GDM1 (cell line): ENCODE measurements at regions not wholly inside any gene's neighbourhood (a gene's known extent, or its start where the extent isn't known, plus 50 kb on each side); places are given as distances from the start of the nearest gene placed in this dataset.
"Not testable (repeated sequence)": the region's sequence is repeated elsewhere in the genome, so short reads cannot be mapped to it uniquely, and the experiment has no call there.

Experiments
- DNase-seq: peaks from one replicate; lab custom pipeline; 2025; lab: John Stamatoyannopoulos, UW

- no peak for DNase-seq
Observed at GRCh38 chr6:85192596-85192995, 257.3 kb upstream of the NT5E start.

DNA sequence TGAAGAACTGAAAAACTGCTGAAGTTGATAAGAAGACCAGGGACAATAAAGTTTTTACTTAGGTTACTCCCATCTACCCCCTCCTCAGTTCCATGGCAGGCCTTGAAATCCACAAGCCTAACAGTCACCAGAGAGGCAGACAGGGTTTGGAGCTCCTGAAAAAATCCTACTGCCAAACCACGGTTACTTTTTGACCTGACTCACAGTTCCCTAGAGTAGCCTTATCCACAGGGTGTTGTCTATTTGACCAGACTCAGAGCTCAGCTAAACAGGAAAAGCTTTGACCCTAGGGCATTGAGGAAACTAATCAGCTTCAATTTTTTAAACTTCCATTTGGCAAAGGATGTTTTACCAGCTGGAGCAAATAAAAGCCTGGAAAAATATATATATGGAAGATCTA, 257.7 kb upstream of the NT5E start:
- DNase-seq: no peak

- no peak for DNase-seq
Observed at GRCh38 chr6:85191656-85192055, 258.2 kb upstream of the NT5E start.

DNA sequence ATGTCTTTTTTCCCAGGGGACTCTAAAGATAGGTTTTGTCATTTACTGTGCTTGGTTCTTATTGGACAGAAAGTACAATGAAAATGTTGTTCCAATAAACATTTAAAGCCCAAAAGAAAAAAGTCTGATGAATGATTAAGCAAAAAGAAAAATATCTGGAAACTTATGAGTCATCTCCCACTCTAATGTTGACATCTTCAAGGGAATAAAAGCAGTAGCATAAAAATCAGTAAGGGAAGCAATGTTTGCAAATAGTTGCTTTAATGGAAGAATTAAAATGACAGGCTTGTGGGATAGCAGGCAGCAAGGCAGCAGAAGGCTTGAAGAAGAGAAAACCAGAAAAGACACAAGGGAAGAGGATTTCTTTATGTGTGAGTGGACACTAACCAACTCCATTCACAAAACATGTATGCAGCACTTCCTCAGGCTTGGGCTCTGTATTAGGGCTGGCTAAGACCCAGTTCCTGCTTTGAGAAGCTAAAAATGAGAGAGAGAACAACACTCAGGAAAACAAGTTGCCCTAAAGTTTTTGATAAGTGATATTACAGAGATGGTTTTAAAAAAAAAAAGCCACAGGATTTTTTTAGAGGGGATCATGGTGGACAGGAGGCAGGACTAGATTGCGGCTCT, 263.2 kb upstream of the NT5E start:
- DNase-seq: no peak

DNA sequence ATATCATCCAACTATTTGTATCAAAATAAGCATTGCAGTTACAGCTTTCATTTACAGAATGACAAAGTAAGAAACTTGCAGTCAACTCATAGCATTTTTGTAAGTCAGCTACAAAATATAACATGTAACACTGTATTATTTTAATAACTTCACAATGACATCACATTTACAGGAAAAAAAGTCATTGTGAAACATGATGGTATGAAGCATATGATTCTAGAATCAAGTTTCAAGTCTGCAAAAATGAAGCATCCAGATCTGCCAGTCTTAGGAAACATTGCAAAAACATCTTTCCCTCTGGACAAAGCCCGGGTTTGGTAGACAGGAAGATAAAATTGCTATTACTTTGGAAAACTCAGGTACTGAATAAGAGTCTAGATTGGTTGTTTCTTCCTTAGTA, 263.9 kb upstream of the NT5E start:
- DNase-seq: no peak

DNA sequence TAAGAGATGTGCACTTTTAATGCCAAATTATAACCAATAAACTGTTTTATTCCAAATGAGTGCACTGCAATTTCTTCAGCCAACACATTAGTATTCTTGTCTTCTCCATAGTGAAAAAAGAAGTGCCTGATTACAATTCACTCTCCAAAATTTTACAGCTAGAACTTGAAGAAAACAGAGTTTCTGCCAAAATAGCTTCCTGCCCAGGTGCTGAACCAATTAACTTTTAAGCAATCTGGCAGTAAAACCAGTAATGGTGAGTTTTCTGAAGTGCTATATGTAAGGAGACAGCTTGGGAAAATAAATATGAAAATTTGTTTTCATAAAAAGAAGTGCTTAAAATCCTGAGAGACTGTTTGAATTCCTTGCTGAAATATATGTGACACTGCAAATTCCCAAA, 266.0 kb upstream of the NT5E start:
- no peak for DNase-seq

GRCh38 chr6:85172705-85173104, 277.2 kb upstream of the NT5E start:
- DNase-seq: no peak

DNA sequence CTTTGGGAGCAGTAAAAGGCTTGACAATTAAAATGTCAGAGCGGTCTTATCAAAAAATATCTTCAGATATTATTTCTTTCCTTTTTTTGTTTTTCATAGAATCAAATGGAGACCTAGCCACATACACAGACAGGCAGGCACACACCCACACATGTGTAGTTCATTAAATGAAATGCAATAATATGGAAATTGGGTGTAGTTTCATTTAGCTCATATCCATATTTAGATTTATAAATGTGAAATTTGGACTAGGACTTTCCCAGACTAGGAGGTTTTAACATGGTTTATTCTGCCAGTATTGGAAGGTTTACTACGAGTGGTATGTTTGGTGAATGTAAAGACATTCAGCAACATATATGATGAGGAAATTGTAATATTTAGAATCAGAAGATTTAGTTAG, 277.7 kb upstream of the NT5E start:
- DNase-seq: no peak

- DNase-seq: no peak
Observed at GRCh38 chr6:85169189-85169588, 280.7 kb upstream of the NT5E start.

DNA sequence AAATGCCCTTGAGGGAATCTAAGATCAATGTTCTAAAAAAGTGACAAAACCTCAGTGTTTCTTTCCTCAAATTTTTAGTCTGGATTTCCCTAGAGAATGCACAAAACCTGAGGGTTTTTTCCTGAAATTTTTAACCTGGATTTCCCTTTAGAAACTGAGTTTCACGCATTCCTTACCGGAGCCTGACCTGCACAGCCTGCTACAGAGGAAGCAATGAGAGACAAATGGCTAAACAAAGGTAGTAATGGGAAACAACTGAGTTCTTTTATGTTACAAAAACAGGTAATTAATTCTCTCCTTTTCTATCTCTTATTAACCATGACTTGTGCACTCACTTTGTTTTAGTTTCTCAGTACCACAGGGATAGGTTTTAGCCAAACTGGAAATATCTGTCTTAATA, 281.7 kb upstream of the NT5E start:
- no peak for DNase-seq

- no peak for DNase-seq
Observed at GRCh38 chr6:85166114-85166741, 283.7 kb upstream of the NT5E start.

GRCh38 chr6:85163156-85164080, 286.5 kb upstream of the NT5E start:
- no peak for DNase-seq

DNA sequence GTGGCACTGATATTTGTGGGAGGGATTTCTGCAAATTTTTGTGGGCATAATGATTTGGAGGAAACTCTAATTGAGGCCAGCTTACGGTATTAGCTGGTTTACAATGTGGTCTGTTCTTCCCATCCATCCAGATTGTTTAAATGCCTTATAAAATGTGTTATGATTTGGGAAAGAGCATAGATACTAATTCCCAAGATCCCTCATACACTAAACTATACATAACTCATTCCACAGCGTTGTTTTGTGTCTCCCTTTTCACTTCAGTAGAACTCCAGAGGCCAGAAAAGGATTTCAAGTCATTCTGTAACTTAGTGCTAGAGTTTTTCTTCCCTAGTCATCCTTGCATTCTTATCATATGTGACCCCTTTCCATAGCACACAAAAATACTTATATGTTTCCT, 292.6 kb upstream of the NT5E start:
- no peak for DNase-seq

GRCh38 chr6:85143676-85144075, 306.2 kb upstream of the NT5E start:
- DNase-seq: no peak

DNA sequence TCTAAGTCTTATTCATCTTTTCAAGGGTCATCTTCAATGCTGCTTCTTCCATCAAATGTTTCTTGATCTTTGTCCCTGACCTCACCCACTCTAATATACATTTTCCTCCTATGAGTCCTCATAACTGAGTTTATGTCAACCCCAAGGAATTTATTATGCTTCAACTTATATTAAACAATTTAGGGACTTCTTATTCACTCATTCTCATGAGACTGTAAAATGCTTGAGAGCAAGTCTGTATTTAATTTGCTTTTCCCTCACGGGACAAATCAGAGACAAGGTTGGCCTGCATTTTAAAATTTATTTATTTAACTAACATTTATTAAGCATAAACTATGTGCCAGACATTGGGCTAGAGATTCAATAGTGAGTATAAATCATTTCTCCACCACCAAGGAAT, 312.0 kb upstream of the NT5E start:
- DNase-seq: no peak

DNA sequence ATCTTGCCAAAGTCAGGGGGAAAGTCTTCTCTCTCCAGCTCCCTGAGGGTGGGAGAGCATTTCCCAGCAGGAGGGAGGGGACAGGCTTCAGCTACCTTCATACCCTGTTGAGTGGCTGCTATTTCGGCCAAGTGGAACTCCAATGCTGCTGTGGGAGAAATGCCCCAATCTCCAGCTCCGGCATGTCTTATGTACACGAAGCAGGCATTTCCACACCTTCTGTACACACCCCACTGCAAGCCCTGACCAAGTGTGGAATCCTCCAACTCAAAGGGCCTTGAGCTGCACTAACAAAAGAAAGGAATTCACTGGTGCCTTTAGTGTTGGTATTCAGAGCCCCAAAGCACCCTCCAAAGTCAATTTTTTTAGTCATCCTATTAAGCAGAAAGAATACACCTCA, 313.6 kb upstream of the NT5E start:
- no peak for DNase-seq

DNA sequence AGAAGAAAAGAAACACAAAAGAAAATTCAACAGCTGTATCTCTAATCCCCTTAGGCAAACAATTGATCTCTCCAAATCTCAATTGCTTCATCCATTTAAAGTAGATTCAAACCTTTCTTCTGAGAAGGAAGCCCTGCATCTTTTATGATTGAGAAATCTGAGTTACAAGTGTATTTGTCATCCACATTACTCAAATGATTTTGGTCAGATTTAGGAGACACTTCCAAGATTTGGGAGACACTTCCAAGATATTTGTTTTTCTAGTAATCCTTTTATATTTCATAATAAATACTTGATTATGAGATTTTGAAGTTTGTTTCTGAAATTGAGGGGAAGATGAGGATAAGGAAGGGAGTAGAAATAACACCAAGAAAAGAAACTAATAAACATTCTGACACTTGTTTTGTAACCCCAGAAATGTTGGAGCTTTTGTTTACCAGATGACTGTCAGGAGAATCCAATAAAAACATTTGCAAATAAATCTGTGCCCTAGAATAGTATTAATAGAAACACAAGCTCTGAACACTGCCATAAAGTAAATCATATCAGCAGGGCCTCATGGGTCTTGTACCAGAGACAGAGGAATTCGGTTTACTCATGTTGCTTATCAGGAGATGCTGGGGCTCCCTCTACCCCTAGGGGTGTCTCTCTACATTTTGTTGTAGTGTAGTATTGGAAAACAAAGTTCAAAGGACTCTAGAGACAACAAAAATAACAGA, 314.3 kb upstream of the NT5E start:
- no peak for DNase-seq

DNA sequence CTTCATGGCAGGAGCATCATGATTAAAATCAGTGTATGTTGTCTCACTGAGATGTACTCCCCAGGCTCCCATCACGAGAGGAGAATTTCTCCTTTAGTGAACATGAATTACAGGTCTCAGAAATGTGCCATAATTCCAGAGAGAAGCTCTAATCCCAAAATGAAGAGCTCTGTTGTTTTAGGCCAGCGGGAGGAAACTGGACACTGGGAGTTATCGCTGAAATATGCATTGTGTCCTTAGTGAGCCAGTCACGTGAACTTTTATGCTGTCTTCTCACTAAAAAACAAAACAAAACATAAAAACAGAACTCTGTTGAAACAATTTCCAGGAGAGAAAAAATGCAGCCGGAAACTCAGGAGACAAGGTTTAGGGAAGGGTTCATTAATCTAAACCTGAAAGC, 315.7 kb upstream of the NT5E start:
- no peak for DNase-seq

DNA sequence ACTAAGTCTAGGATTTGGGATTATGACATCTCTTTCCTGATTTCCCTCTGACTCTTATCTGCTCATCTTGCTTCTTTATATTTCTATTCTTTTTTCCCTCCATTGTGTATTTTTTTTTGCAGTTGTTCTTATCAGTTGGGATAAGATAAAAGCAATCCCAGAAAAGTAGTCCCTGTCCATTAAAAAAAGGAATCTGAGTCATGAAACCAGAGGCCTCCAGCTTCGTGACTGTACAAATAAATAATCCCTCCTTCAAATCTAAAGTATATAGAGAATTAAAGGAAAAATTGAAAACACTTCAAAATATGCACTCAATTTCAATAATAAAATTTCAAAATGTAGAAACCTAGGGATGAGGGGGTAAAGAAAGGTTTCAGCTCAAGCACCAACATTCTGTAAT, 317.8 kb upstream of the NT5E start:
- no peak for DNase-seq

DNA sequence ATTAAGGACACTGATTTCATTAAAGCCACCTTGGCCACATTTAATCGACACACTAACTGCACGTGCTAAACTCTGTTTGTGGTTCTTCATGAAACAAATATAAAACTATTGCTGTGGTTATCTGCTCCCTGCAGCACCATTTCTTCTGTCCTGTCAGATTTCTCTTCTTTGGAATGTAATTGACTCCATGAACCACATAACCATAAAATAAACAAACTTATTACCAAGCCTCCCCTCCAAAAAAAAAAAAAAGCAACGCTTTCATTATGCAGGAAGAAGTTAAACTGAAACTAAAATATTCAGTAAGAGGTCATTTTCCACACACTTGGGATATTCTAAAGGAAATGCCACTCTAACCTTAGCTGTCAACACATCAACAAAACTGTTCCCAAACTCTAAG, 319.1 kb upstream of the NT5E start:
- no peak for DNase-seq

DNA sequence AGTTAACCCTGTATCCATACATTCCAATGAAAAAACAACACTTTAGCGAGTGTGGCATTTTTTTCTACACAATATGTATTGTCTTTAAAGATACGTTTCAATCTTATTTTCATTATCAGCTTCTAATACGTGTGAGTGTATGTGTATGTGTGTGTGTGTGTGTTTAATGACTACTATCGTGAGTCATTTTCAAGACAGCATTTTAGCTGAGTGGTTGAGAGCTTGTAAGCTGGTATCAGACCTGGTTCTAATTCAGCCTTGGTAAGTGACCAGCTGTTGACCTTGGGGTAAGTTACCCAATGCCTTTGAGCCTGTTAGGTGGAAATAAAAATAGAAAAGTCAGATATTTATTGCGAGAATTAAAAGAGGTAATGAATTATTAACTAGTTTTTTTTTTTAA, 320.0 kb upstream of the NT5E start:
- no peak for DNase-seq

DNA sequence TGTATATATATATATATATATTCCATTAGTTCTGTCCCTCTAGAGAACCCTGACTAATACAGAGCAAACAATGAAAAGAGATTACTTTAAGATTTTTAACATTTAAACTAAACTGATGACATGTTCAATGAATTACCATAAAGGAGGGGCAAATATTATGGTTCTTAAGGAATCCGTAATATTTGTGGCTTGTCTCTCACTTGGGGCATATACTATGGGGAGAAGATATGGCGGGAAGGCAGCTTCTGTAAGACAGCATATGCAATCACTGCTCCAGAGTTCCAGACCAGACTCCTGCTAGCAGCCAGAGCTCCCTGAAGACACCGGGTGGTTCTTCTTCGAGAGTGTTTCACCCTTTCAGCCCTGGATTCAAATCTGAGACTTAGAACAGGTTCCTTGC, 321.1 kb upstream of the NT5E start:
- DNase-seq: no peak

DNA sequence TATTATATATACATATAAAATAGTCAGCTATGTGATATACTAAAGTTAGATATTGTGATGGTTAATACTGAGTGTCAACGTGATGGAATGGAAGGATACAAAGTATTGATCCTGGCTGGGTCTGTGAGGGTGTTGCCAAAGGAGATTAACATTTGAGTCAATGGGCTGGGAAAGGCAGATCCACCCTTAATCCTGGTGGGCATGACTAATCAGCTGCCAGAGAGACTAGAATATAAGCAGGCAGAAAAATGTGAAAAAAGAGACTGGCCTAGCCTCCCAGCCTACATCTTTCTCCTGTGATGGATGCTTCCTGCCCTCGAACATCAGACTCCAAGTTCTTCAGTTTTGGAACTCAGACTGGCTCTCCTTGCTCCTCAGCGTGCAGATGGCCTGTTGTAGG, 321.6 kb upstream of the NT5E start:
- not testable (repeated sequence) for DNase-seq
